Testis (tissue), 2 donors: ENCODE measurements at regions not wholly inside any gene's neighbourhood (a gene's known extent, or its start where the extent isn't known, plus 50 kb on each side); places are given as distances from the start of the nearest gene placed in this dataset.

ENCODE experiments used
- DNase-seq: peaks from one replicate; pipeline ENCODE4 v3.0.0-alpha.2; 2019
- H3K27ac ChIP-seq, 2 donors: fragments of 200-600 bp; sonication (generic); one replicate each; pipeline ENCODE4 v1.5.1; 2019
- H3K27me3 ChIP-seq: fragments of 200-600 bp; sonication (generic); one replicate; pipeline ENCODE4 v1.5.1; 2019
- H3K36me3 ChIP-seq: fragments of 200-600 bp; sonication (generic); one replicate; pipeline ENCODE4 v1.5.1; 2017; ENCODE audit warnings: low read depth; ENCODE audit errors: missing control alignments
- H3K4me1 ChIP-seq: fragments of 200-600 bp; sonication (generic); one replicate; pipeline ENCODE4 v1.5.1; 2019
- H3K4me3 ChIP-seq, 2 donors: fragments of 200-600 bp; sonication (generic); one replicate each; pipeline ENCODE4 v1.5.1; 2017 to 2019
- H3K9me3 ChIP-seq: fragments of 200-600 bp; sonication (generic); one replicate; pipeline ENCODE4 v1.5.1; 2017
- POLR2A ChIP-seq: fragments of 450-650 bp; IDR thresholded peaks from one replicate; pipeline ENCODE4 v1.6.1; 2017; ENCODE audit warnings: antibody characterized with exemption, mild to moderate bottlenecking, moderate library complexity
- whole genome bisulfite sequencing, 2 donors: methylation state at CpG; one replicate each; pipeline ENCODE4 v1.1.5; 2018; 5-methylcytosine and 5-hydroxymethylcytosine counted together
- intact Hi-C: fragments of 100-400 bp; cut with DNase I; formaldehyde crosslinking; loops from one replicate; pipeline ENCODE4 v1.15.1; 2023; ENCODE audit warnings: low total_unique reads
- TF ChIP-seq, protein P1 (sequence below), 3 experiments: fragments of 450-650 bp in 2 of 3; fragments of 200-600 bp in 1 of 3; sonication (generic) in 1 of 3; IDR thresholded peaks; one replicate each; pipeline ENCODE4 v1.5.1; 2016 to 2019; ENCODE audit warnings: antibody characterized with exemption in 3 of 3, mild to moderate bottlenecking in 2 of 3, moderate library complexity in 1 of 3

DNA sequence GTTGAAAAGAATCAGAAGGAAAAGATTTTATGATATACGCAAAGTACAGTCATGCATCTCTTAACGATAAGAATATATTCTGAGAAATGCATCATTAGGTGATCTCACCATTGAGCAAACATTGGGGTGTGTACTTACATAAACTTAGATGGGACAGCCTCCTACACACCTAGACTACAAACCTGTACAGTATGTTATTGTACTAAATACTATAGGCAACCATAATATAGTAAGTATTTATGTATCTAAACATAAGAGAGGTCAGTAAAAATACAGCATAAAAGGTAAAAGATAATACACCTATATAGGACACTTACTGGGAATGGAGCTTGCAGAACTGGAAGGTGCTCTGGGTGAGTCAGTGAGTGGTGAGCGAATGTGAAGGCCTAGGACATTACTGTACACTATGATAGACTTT lies 254.6 kb downstream of the SPRY2 start:
- DNase-seq: no peak
- 92 to 93% methylated on average over 3 of the region's 3 CpGs for WGBS, 2 donors
- H3K27ac ChIP-seq: no peak overlapping the region
- intact Hi-C loops: no loop called here
- H3K36me3 ChIP-seq: no peaks in the 10 kb centered on the region
- TF ChIP-seq POLR2A: no peak
- TF ChIP-seq, protein P1, sequence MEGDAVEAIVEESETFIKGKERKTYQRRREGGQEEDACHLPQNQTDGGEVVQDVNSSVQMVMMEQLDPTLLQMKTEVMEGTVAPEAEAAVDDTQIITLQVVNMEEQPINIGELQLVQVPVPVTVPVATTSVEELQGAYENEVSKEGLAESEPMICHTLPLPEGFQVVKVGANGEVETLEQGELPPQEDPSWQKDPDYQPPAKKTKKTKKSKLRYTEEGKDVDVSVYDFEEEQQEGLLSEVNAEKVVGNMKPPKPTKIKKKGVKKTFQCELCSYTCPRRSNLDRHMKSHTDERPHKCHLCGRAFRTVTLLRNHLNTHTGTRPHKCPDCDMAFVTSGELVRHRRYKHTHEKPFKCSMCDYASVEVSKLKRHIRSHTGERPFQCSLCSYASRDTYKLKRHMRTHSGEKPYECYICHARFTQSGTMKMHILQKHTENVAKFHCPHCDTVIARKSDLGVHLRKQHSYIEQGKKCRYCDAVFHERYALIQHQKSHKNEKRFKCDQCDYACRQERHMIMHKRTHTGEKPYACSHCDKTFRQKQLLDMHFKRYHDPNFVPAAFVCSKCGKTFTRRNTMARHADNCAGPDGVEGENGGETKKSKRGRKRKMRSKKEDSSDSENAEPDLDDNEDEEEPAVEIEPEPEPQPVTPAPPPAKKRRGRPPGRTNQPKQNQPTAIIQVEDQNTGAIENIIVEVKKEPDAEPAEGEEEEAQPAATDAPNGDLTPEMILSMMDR (IDR thresholded peaks at IDR 0.05): no peak
- H3K9me3 ChIP-seq: no peaks in the 10 kb centered on the region
- no peaks in the 10 kb centered on the region for H3K27me3 ChIP-seq
- no peaks in the 10 kb centered on the region for H3K4me1 ChIP-seq
- no peak overlapping the region for H3K4me3 ChIP-seq

DNA sequence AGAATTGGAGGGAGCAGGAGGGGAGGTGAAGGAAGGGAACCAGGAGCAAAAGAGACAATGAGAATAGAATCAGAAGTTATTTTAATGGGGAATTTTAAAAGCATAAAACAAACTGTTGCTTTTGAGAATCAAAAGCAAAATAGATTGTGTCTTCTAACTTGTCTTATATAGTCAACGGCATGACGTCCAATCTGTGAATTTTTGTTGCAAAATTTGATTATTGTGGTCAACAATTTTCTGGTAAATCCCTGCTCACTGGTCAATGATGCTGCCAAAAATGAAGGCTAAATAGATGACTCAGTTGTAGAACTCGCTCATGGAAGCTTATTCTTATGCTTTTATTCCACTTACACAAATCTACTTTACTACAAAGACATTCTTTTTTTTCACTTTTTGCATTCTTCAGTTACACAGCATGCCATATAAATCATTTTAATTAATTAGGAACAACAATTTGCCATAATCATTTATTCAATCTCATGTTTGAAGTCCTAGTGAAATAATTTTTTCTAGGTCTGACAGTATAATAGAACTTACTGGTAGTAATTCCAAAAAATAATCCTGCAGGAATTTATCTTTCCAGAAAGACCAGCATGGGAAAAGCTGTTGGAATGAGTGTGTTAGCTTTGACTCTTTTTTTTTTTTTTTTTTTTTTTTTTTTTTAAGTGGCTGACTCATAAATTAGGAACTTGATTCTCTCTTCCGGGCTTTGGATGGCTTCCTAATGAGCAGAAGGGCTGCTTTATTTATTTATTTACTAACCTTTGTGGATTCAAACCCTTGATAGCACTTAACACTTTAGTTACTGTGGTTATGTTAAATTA lies 256.9 kb downstream of the SPRY2 start:
- H3K36me3 ChIP-seq: no peaks in the 10 kb centered on the region
- 32 to 41% methylated on average over 4 of the region's 4 CpGs for WGBS, 2 donors
- no peak overlapping the region for H3K4me3 ChIP-seq
- peak overlapping the region in 1 of 2 donors; percentile 1 for H3K27ac ChIP-seq
- DNase-seq: no peak
- intact Hi-C loops: no loop called here
- no peaks in the 10 kb centered on the region for H3K27me3 ChIP-seq
- no peaks in the 10 kb centered on the region for H3K9me3 ChIP-seq
- H3K4me1 ChIP-seq: no peaks in the 10 kb centered on the region
- TF ChIP-seq POLR2A: no peak
- TF ChIP-seq, protein P1 (IDR thresholded peaks at IDR 0.05): no peak

DNA sequence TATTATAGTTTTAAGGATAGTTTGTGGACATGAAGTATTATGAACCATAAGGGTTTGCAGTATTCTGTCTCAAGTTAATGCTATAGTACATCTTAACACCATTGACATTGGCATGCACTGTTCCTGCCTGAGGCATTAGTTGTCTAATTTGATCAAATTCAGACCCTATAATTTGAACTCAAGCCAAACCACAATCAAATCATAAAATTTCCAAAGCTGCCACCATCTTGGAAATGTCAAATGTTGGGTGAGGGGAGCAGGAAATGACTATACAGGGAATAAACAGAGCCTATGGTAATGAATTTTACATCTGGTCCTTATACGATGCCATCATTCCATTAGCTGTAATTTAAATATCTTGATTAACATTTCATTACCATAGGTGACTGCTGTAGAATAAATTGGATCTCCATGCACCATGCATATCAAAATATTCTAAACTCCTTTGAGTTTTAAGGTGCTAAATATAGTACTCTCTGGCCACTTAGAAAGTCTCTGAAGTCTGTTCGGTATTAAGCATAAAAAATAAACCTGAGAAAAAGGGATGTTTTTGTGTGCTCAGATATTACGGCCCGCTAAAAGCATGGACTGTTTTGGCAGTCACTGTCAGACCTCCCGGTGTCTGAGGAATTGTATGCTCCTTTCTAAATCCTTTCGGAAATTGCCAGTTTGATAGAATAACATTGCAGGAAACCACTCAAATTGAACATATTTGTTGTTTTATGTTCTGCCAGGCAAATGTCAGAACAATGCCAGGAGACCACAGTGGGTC lies 257.7 kb downstream of the SPRY2 start:
- intact Hi-C loops: no loop called here
- H3K36me3 ChIP-seq: no peaks in the 10 kb centered on the region
- H3K4me3 ChIP-seq: no peak overlapping the region
- WGBS, 2 donors: 54 to 58% methylated on average over 6 of the region's 6 CpGs
- H3K27me3 ChIP-seq: no peaks in the 10 kb centered on the region
- no peak for DNase-seq
- H3K9me3 ChIP-seq: no peaks in the 10 kb centered on the region
- TF ChIP-seq, protein P1 (IDR thresholded peaks at IDR 0.05): no peak
- TF ChIP-seq POLR2A: no peak
- peak overlapping the region in 1 of 2 donors; percentile 1 for H3K27ac ChIP-seq
- H3K4me1 ChIP-seq: no peaks in the 10 kb centered on the region

DNA sequence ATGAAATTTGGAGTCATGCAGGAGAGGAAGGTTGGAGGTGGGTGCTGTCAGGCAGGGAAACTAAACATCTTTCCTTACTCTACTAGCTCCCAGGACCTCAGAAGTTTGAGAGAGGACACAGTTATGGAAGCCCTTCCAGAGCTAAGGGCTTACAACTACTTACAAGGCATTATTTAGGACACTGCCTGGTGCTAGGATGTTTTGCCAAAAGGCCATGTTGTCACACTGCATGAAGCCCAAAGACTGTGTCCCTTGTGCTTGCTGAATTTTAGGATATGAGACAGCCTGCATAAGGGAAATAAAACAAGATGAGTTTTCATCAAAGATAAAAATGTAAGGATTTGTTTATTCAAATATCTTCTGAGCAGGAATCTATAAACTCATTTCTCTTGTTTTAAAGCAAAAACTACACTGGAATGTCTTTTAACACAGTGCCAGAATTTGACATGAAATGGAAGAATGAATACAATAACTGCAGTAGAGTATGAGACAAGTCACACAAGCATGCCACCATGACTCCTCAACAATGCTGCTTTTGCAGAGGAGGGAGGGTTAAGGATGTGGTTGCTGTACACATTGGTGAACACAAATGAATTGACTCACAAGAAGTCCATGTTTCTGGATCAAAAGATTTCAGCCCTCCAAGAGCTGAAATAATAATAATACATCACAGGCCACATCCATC lies 258.4 kb downstream of the SPRY2 start:
- DNase-seq: no peak
- no peak for TF ChIP-seq POLR2A
- TF ChIP-seq, protein P1 (IDR thresholded peaks at IDR 0.05): no peak
- H3K27me3 ChIP-seq: no peaks in the 10 kb centered on the region
- no peak overlapping the region for H3K27ac ChIP-seq
- no peak overlapping the region for H3K4me3 ChIP-seq
- H3K36me3 ChIP-seq: no peaks in the 10 kb centered on the region
- intact Hi-C loops: no loop called here
- no peaks in the 10 kb centered on the region for H3K9me3 ChIP-seq
- H3K4me1 ChIP-seq: no peaks in the 10 kb centered on the region
